GM18867 (cell line): ENCODE measurements at regions not wholly inside any gene's neighbourhood (a gene's known extent, or its start where the extent isn't known, plus 50 kb on each side); places are given as distances from the start of the nearest gene placed in this dataset.
"Not testable (repeated sequence)": the region's sequence is repeated elsewhere in the genome, so short reads cannot be mapped to it uniquely, and the experiment has no call there.

Experiments
- ATAC-seq: cut with Tn5 transposase; IDR thresholded peaks from one replicate; pipeline ENCODE4 v1.9.1; 2021; ENCODE audit warnings: mild to moderate bottlenecking, moderate library complexity; ENCODE audit not compliant: unreplicated experiment

DNA sequence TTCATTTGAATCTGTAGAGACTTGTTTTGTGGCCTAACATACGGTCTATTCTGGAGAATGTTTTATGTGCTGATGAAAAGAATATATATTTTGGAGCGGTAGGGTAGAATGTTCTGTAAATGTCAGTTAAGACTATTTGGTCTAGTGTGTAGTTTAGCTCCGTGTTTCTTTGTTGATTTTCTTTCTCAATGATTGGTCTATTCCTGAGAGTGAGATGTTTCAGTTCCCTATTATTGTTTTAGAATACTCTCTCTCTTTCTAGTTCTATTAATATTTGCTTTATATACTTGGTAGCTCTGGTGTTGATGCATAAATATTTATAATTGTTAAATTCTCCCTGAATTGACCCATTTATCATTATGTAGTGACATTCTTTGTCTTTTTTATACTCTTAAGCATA is 236.5 kb downstream of the GLUD2 start:
- peak; percentile 69 for ATAC-seq

DNA sequence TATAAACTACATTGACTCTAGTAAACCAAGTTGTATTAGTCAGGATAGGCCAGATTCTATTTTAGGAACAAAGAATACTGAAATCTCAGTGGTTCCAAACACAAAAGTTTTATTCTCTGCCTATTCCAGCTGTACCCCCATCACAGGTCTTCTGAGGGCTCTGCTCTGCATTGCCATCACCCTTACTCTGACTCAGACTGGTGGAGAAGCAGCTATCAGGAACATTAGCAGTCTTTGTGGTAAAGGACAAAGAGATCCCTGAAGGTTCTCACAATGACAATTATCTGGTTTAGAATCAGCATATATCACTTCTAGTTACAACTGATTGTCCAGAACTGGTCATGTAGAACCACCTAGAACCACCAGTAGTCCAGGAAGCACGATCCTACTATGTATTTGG is 251.1 kb downstream of the GLUD2 start:
- ATAC-seq, result no peak

DNA sequence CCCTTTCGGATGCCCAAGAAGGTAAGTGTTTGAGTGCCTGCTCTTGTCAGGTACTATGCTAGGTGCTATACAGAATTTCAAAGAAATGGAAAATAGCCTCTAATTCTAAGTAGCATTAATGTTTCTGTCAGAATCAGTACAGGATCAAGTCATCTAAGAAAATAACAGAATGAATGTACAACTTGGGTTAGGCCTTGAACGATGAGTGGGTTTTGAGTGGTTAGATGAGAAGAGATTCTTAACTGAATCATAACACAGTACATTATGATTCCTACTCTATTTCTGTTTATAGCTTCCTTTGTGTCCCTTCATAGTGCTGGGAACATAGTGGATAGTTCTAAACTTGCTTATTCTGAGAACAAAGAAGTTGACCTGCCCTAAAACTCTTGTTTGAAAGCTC is 253.9 kb downstream of the GLUD2 start:
- ATAC-seq, result peak; percentile 22

DNA sequence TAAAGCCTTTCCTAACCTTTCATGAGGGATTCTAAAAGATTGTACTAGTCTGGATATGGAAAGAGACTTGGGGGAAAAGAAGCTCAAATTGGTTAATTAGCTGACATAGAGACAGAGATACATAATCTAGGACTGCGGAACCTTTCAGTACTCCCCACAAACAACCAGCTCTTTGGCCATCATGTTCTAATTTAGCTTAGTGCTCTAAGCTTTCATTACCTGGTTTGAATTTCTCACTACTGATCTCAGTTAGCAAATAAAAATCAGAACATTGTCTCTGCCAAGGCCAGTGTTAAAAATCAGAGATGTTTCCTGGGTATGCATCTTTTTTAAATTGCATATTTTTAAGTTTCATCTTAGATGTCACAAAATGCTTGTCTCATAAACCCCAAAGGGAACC is 254.4 kb downstream of the GLUD2 start:
- peak; percentile 54 for ATAC-seq

DNA sequence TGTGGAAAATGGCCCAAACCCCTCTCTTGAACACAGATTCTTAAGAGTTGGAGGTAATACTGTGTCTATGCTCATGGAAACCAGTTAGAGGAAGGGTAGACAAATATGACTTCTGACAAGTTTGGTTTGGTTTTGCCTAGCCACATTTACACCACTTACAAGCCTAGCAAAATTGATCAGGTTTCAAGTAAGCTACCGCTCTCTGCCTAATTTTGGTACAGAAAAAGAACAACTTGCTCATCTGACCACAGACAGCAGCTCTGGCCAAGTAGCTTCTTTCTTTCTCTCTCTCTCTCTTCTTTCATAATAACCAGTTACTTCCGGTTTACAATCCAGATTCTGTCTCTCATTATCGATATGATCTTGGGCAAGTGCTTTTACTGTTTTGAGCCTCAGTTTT is 260.0 kb downstream of the GLUD2 start:
- peak; percentile 80 for ATAC-seq

DNA sequence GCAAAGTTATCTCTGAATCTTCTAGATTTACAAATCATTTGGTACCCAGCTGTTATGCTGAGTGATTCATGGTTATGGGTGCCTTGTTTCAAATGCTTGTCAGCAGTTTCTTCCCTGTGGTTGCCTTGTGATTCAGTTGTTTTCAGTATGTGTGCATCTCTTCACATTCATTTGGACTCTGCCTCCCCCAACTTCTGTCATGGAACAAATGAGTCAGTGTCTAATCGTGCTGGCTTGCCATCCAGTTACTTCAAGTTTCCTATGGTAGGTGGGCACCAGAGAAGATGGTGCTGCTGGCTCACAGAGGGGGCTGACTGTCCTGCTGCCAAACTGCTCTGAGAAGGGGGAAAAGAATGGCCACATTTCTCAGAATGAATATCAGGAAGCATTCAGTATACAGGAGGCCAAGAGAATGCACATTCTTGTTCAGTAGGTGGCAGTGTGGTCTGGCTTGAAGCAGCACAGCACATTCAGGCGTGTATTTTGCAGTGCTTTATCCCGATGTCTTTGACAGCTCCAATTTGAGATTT is 260.9 kb downstream of the GLUD2 start:
- ATAC-seq, result peak; percentile 70

DNA sequence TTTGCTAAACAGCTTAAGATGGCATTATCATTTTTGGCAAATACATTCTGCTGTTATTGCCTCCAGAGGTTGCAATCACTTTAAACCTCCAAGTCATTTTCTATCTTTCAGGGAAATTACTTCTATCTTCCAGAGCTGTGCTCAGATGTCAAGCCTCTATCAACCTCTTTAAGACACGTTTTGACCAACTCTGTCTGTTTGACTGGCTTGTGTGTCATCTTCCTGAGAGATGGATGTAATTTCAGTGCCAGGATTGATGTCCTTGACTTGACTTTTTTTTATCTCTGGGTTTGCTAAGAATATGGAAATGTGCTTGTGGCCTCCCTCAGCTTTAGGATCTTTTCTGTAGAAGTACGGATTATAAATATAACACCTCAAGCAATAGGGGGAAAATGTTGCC is 263.4 kb downstream of the GLUD2 start:
- no peak for ATAC-seq

DNA sequence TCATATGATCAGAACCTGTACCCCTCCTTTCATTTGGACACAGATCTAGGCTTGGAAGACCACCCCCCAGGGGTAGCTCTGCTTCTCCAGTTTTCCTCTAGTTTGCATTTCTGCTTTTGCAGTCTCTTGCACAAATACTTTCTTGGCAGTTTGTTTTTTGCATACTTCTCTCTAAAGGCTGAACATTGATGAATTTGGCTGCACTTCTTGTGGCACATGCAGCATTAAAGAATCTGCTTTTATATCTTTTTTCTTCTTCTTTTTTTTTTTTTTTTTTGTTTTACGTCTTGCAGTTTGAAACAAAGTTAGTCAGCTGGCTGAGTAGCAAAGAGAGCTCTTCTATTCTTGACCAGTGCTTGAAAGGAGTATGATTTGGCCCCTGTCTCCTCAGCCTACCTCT is 273.0 kb downstream of the GLUD2 start:
- no peak for ATAC-seq

DNA sequence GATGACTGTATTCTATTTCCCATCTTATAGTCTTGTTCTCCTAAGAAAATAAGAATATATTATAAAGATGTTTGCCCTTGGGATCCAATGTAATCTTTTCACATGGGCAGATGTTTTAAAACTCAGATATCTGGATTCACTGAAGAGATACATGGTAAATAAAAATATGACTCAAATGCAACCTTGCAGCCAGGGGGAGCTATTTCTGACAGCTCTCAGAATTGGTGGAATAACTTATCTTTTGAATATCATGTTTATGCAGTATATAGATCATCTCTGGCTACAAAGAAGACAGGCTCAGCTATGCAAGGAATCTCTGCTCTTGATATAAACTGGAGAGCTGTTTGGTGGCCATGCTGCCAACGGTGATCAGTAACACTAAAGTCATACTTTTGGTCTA is 274.7 kb downstream of the GLUD2 start:
- ATAC-seq, result no peak

DNA sequence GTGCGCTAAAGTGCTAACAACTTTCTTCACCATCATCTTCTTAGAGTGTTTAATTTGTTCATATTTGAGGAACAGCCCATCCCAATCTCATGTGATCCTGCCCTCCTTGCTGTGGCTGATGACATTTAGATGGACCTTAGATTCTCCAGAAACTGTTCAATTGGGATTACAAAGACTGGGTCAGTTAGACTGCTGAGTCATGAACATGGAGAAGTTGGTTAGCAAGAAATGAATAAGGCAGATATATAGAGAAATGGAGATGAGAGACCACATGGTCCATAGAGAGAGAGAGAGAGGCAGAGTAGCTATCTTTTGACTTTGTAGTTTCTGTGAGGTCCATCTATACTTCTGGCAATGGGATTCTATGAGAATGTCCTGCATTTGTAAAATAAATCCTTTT is 275.9 kb downstream of the GLUD2 start:
- no peak for ATAC-seq

DNA sequence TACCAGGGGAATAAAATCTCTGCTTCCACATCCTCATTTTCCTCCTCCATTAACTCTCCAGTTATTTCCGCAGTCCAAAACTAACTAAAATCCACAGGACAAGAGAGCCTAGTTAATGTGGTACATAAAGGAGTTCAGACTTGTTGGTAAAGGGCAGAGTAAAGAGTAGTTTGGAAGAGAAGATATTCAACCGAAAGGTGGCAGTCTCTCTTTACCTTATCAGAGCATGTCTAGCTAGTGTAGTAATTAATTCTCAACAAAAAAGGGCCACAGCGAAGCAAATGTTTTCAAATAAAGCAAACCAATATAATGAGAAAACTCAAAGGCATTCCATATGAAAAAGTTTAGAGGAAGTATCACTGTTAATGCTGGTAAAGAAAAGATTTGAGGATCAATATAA is 286.5 kb downstream of the GLUD2 start:
- peak; percentile 60 for ATAC-seq

DNA sequence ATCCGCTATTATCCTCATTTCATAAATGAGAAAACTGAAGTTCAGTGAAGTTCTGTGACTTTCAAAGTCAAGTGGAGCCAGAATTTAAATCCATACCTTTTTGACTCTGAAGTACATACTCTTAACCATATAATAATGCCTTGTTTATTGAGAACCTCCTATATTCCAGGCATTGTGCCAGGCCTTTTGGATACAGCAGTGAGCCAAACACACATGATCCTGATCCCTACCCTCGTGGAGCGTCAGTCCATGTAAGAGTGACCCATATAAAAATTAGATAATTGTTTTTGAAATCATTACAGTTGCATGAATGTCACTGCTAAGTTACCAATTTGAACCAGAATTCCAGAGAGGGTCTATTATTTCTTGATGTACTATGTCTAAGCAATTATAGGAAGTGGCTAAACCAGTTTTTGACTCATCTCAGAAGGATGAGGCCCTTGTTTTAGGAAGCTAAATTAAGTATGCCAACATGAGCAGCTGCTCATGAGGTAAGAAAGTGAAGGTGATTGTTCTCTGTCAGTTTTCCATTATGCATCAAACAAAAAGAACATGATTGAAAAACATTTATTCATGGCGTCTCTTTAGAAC is 289.5 kb downstream of the GLUD2 start:
- ATAC-seq, result no peak

DNA sequence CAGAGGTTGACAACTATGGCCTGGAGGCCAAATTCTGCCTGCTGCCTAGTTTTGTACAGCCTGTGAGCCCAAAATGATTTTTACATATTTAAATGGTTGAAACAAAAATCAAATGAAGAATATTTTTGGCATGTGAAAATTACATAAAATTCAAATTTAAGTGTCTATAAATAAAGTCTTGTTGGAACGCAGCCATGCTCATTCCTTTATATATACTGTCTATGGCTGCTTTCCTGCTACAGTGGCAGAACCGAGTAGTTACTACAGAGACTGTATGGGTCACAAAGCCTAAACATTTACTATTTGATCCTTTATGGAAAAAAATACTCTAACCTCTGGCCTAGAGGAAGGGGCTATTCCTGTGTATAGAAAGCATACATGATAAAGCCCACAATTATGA is 290.4 kb downstream of the GLUD2 start:
- no peak for ATAC-seq

DNA sequence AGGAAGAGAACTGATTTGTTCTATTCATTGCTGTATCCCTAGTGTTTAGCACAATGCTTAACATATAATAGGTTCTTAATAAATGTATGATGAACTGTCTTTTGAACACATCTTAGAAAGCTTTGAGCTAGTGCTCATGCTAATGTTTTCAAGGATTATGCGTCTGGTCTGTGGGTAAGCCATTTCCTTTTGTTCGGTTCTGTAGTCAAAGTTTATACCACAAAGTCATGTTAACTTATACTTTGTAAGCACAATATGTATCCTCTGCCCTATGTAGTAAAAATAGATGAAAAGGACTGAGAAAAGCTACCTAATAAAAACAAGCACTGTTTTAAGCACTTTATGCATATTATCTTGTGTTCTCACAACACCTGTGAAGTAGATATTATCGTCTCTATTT is 301.9 kb downstream of the GLUD2 start:
- ATAC-seq, result no peak

DNA sequence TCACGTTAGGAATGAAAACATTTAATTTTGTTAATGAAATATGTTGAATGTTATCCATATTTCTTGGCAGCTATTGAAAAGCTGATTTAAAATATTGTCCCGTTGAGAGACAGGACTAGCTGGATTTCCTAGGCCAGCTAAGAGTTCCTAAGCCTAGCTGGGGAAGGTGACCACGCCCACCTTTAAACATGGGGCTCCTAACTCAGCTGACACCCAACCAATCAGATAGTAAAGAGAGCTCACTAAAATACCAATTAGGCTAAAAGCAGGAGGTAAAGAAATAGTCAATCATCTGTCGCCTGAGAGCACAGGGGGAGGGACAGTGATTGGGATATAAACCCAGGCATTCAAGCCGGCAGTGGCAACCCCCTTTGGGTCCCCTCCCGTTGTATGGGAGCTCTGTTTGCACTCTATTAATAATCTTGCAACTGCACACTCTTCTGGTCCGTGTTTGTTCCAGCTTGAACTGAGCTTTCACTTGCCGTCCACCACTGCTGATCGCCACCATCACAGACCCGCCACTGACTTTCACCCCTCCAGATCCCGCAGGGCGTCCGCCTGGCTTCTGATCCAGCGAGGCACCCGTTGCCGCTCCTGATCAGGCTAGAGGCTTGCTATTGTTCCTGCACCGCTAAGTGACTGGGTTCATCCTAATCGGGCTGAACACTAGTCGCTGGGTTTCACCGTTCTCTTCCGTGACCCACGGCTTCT is 308.9 kb downstream of the GLUD2 start:
- no peak for ATAC-seq

DNA sequence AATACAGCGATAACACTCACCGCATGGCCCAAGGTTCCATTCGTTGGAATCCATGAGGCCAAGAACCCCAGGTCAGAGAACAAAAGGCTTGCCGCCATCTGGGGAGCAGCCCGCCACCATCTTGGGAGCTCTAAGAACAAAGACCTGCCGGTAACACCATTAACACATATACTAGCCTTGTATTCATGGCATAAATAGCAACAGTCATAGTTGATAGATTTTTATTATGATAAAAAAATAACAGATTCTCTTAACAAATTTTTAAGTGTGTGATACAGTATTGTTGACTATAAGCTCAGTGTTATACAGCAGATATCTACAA is 309.4 kb downstream of the GLUD2 start:
- no peak for ATAC-seq

DNA sequence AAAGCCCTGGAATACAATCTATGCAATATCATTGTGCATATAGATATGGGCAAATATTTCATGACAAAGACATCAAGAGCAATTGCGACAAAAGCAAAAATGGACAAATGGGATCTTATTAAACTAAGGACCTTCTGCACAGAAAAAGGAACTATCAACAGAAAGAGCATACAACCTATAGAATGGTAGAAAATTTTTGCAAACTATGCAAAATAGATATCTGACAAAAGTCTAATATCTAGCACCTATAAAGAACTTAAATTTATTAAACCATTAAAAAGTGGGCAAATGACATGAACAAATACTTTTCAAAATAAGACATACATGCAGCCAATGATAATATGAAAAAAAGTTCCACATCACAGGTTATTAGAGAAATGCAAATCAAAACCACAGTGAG is 312.9 kb downstream of the GLUD2 start:
- ATAC-seq, result no peak

DNA sequence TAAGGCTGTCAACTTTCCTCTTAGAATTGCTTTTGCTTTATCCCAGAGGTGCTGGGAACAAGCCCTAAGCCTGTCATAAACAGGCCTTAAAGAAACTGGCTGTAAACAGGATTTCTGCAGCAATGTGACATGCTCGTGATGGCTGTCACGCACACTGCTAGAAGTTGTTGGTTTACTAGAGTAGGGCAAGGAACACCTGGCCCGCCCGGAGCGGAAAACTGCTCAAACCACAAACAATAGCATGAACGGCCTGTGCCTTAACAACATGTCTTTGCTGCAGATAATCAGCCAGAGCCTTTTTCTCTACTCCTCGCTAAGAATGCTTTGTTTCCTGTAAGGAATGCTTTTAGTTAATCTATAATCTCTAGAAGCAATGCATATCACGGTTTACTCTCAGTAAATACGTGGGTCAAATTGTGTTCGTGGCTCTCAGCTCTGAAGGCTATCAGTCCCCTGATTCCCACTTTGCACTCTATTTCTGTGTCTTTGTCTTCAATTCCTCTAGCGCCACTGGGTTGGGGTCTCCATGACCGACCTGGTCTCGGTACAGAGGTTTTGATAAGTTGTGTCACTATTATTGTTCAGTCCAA is 318.3 kb downstream of the GLUD2 start:
- ATAC-seq, result no peak

DNA sequence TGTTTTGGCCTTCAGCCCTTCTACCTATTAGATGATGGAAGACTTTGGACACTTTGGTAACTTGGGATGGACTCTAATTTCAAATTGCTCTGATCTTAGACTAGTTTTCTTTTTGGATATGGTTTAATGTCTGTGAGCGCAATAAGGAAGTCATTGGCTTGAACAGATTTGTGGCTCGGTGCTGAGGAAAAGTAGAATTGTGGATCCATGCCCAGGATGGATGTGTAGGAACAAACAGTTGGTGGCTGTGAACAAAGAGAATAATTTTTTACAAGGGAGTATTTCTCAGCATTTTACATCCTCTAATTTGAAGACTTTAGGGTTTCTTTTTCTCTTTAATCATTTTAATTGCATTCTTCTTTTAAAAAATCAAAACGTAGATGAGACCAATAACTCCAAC is 327.1 kb downstream of the GLUD2 start:
- ATAC-seq, result no peak

DNA sequence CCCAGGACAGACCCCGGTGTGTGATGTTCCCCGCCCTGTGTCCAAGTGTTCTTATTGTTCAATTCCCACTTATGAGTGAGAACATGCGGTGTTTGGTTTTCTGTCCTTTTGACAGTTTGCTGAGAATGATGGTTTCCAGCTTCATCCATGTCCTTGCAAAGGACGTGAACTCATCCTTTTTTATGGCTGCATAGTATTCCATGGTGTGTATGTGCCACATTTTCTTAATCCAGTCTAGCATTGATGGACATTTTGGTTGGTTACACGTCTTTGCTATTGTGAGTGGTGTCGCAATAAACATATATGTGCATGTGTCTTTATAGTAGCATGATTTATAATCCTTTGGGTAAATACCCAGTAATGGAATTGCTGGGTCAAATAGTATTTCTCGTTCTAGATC is 334.5 kb downstream of the GLUD2 start:
- not testable (repeated sequence) for ATAC-seq

DNA sequence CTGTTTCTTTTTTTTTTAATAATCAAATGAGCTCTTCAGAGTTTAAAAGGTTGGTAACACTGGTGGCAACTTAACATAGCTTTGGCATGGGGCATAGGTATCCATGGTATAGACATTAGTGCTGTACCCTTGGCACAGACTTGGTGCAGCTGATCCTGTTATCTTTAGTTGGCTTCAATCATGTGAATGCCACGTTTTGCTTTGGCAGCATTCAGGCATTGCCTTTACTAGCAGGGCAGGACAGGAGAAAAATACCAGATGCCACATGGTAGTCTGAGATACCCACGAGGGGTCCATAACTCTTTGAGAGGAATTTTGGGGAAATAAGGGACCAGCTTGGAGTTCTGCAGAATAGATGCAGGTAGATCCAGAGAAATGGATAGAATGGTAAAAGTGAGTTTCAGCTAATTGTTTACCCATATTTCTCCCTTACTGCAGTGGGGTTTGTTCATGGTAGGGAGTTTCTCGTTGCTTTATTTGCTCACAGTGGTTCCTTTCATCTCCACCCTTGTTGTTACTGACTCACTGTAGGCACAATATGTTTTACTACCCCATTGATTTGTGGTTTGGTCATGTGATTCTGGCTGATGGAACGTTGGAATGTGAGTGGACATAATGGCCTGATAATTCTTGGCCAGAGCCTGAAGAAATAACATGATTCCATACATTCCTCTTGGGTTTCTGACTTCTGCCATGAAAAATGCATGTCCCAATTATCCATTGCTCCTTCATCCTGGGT is 342.7 kb downstream of the GLUD2 start:
- ATAC-seq, result no peak

DNA sequence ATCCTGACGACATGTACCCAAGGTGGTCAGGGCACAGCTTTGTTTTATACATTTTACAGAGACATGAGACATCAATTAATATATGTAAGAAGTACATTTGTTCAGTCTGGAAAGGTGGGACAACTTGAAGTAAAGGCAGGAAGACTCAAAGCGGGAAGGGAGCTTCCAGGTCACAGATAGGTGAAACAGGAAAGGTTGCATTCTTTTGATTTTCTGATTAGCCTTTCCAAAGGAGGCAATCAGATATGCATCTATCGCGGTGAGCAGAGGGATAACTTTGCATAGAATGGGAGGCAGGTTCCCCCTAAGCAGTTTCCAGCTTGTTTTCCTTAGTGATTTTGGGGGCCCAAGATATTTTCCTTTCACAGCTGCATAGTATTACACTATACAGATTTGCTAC is 358.4 kb downstream of the GLUD2 start:
- no peak for ATAC-seq
